Parathyroid adenoma (tissue), 2 donors: ENCODE measurements at regions not wholly inside any gene's neighbourhood (a gene's known extent, or its start where the extent isn't known, plus 50 kb on each side); places are given as distances from the start of the nearest gene placed in this dataset.
"Not testable (repeated sequence)": the region's sequence is repeated elsewhere in the genome, so short reads cannot be mapped to it uniquely, and the experiment has no call there.

Experiments used
- H2AFZ ChIP-seq: fragments of 300-600 bp; sonication (generic); one replicate; pipeline ENCODE4 v1.7.0; 2017; ENCODE audit warnings: antibody characterized with exemption, mild to moderate bottlenecking
- H3K27ac ChIP-seq: fragments of 300-600 bp; sonication (generic); one replicate; pipeline ENCODE4 v1.7.0; 2017
- H3K27me3 ChIP-seq: fragments of 300-600 bp; sonication (generic); one replicate; pipeline ENCODE4 v1.7.0; 2017; ENCODE audit warnings: low read length; ENCODE audit not compliant: control insufficient read depth, insufficient read depth
- H3K36me3 ChIP-seq: fragments of 300-600 bp; sonication (generic); one replicate; pipeline ENCODE4 v1.7.0; 2017; ENCODE audit warnings: low read length; ENCODE audit not compliant: control insufficient read depth, insufficient read depth
- H3K4me1 ChIP-seq: fragments of 300-600 bp; sonication (generic); one replicate; pipeline ENCODE4 v1.7.0; 2017; ENCODE audit warnings: control low read depth
- H3K4me2 ChIP-seq: fragments of 300-600 bp; sonication (generic); one replicate; pipeline ENCODE4 v1.7.0; 2017; ENCODE audit warnings: low read length
- H3K4me3 ChIP-seq: fragments of 300-600 bp; sonication (generic); one replicate; pipeline ENCODE4 v1.7.0; 2017; ENCODE audit warnings: low read depth, low read length
- H3K79me2 ChIP-seq: fragments of 300-600 bp; sonication (generic); one replicate; pipeline ENCODE4 v1.7.0; 2017; ENCODE audit warnings: control low read depth
- H3K9ac ChIP-seq: fragments of 300-600 bp; sonication (generic); one replicate; pipeline ENCODE4 v1.7.0; 2017; ENCODE audit warnings: mild to moderate bottlenecking
- H3K9me3 ChIP-seq: fragments of 300-600 bp; sonication (generic); one replicate; pipeline ENCODE4 v1.7.0; 2017; ENCODE audit warnings: low read length; ENCODE audit not compliant: control insufficient read depth
- TF ChIP-seq, protein P1 (sequence below): fragments of 300-600 bp; sonication (generic); IDR thresholded peaks from one replicate; pipeline ENCODE4 v1.7.0; 2017; ENCODE audit warnings: antibody characterized with exemption, mild to moderate bottlenecking
- donor health status: primary hyperparathyroidism.

DNA sequence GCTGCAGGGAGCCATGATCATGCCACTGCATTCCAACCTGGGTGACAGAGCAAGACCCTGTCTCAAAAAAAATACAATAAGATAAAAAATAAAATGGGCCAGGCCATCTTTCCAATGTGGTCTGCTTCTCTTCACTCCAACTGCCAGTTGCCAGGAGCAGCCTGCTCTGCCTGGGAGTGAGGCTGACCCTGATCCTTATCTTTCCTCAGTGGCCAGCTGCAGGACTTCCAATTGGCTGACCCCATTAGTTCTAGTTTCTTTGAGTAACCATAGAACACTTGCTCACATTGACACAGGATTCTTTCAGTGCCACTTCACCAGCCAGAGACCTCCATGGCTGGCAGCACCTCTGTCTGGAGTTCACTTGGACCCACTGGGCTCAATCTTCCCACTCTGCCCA is 258.6 kb downstream of the MID1IP1 start:
- Histone ChIP-seq H3K4me1 (no peaks in the 10 kb centered on the region), H2AFZ (no peak overlapping the region), H3K36me3 (no peaks in the 10 kb centered on the region), H3K4me2 (no peak overlapping the region), H3K27ac (no peak overlapping the region), H3K9me3 (no peaks in the 10 kb centered on the region), H3K4me3 (no peak overlapping the region), H3K9ac (no peak overlapping the region), H3K79me2 (no peaks in the 10 kb centered on the region), H3K27me3 (no peaks in the 10 kb centered on the region)
- TF ChIP-seq, protein P1, sequence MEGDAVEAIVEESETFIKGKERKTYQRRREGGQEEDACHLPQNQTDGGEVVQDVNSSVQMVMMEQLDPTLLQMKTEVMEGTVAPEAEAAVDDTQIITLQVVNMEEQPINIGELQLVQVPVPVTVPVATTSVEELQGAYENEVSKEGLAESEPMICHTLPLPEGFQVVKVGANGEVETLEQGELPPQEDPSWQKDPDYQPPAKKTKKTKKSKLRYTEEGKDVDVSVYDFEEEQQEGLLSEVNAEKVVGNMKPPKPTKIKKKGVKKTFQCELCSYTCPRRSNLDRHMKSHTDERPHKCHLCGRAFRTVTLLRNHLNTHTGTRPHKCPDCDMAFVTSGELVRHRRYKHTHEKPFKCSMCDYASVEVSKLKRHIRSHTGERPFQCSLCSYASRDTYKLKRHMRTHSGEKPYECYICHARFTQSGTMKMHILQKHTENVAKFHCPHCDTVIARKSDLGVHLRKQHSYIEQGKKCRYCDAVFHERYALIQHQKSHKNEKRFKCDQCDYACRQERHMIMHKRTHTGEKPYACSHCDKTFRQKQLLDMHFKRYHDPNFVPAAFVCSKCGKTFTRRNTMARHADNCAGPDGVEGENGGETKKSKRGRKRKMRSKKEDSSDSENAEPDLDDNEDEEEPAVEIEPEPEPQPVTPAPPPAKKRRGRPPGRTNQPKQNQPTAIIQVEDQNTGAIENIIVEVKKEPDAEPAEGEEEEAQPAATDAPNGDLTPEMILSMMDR, result no peak

DNA sequence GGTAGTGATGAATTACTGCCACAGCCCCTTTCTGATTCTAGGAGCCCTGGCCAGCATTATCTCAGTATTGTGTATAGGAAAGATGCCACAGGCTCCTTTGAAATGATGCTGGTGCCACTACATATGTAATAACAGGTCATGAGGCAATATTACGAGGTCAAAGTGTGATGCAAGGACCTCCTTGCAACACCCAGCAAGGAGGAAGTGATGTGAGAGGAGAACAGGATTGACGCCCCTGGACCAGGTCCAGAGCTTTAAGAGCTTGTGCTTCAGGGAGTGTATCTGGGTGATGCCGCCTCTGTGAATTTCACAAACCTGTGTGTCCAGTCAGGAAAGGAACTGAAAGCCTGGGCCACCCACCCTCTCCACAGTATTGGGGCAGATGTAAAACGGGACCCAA is 261.8 kb downstream of the MID1IP1 start:
- no peak overlapping the region for H3K27ac ChIP-seq
- H3K79me2 ChIP-seq, result no peaks in the 10 kb centered on the region
- H3K4me3 ChIP-seq, result no peak overlapping the region

DNA sequence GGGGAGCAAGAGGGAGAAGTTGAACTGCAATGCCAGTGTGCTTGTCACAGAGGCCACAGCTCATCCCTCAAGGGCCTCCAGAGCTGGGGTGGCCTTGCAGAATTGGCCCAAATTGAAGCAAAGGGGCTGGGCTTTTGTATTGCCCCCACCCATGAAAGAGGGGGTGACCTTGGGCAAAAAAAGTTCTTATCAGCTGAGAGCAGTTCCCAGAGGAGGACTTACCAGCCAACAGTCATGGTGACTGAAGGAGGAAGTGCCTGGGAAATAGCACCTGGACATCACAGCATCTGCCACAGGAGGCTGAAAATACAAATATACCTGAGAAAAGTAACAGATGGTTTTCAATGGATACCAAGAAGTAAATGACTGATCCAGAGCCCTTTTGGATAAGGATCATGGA is 262.4 kb downstream of the MID1IP1 start:
- no peak overlapping the region for H3K4me2 ChIP-seq
- no peak overlapping the region for H3K9ac ChIP-seq
- H3K79me2 ChIP-seq, result no peaks in the 10 kb centered on the region
- H3K4me3 ChIP-seq, result no peak overlapping the region
- H2AFZ ChIP-seq, result no peak overlapping the region
- H3K27me3 ChIP-seq, result no peaks in the 10 kb centered on the region
- TF ChIP-seq, protein P1, result no peak
- no peaks in the 10 kb centered on the region for H3K9me3 ChIP-seq
- H3K27ac ChIP-seq, result no peak overlapping the region
- no peaks in the 10 kb centered on the region for H3K36me3 ChIP-seq
- H3K4me1 ChIP-seq, result no peaks in the 10 kb centered on the region

More for the DNA sequence above, 261.8 kb downstream of the MID1IP1 start:
- H3K9me3 ChIP-seq, result no peaks in the 10 kb centered on the region
- H3K36me3 ChIP-seq, result no peaks in the 10 kb centered on the region
- TF ChIP-seq, protein P1, result no peak
- H3K9ac ChIP-seq, result no peak overlapping the region
- H3K4me1 ChIP-seq, result no peaks in the 10 kb centered on the region
- H3K27me3 ChIP-seq, result no peaks in the 10 kb centered on the region
- no peak overlapping the region for H3K4me2 ChIP-seq
- no peak overlapping the region for H2AFZ ChIP-seq

DNA sequence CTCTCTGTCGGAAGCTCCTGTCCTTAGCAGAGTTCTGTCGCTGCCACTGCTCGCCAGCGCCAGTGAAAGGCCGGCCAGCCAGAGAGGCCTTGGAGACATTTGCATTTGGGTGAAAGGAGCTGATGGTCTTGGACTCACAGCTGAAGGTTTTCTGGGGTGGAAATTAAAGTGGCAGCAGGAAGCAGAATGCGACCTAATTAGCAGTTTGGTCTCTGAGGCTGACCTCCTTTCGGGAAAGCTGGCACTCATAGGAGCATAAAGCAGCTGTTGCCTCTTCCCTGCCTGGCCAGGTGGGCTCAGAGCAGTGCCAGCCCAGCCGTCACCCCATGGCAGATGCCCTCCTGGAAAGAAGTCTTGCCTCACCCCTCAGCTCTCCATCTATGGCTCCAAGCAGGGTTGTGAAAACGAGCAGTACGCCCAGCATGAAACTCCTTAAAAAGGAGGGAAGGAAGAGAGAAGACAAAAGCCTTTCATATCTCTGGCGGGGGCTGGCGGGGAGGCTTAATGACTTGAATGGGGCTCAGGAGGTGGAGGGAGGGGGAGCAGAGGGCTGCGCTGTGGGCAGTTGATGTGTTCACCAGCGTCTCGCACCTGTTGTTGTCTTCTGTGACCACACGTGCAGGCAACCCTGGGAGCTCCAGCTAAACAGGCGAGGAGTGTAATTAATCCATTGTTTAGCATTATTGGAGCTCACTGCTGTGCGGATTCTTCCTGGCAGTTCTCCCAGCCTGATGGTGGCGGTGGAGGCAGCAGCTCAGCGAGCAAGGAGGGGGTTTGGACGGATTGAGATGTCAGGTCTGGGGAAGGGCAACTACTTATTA is 264.0 kb downstream of the MID1IP1 start:
- H3K27me3 ChIP-seq, result no peaks in the 10 kb centered on the region
- no peak overlapping the region for H3K4me3 ChIP-seq
- H3K36me3 ChIP-seq, result no peaks in the 10 kb centered on the region
- H3K27ac ChIP-seq, result no peak overlapping the region
- no peaks in the 10 kb centered on the region for H3K4me1 ChIP-seq
- no peak overlapping the region for H3K4me2 ChIP-seq
- no peak overlapping the region for H2AFZ ChIP-seq
- TF ChIP-seq, protein P1, result no peak
- H3K9me3 ChIP-seq, result no peaks in the 10 kb centered on the region
- H3K9ac ChIP-seq, result no peak overlapping the region
- H3K79me2 ChIP-seq, result no peaks in the 10 kb centered on the region

DNA sequence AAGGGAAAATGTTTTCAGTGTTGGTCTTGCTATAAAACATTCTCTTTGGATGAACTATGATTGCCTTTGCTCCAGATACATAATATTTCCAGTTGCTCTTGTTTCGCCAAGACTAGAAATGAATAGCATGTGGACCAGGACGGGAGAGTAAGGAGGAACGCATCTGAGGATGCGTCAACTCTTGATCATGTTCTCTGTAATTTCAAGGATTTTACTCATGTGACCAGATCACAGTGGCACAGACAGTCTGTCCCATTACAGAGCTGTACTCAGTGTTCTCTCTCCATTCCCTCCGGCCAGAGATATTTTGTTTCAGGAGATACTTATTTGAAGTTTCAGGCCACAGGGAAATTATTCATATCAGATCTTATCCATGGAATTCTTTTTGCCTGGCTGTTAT is 266.6 kb downstream of the MID1IP1 start:
- no peaks in the 10 kb centered on the region for H3K4me1 ChIP-seq
- no peak overlapping the region for H3K9ac ChIP-seq
- no peak overlapping the region for H2AFZ ChIP-seq
- no peaks in the 10 kb centered on the region for H3K79me2 ChIP-seq
- TF ChIP-seq, protein P1, result no peak
- no peaks in the 10 kb centered on the region for H3K36me3 ChIP-seq
- no peaks in the 10 kb centered on the region for H3K9me3 ChIP-seq
- H3K4me3 ChIP-seq, result no peak overlapping the region
- no peak overlapping the region for H3K4me2 ChIP-seq
- no peaks in the 10 kb centered on the region for H3K27me3 ChIP-seq
- no peak overlapping the region for H3K27ac ChIP-seq

DNA sequence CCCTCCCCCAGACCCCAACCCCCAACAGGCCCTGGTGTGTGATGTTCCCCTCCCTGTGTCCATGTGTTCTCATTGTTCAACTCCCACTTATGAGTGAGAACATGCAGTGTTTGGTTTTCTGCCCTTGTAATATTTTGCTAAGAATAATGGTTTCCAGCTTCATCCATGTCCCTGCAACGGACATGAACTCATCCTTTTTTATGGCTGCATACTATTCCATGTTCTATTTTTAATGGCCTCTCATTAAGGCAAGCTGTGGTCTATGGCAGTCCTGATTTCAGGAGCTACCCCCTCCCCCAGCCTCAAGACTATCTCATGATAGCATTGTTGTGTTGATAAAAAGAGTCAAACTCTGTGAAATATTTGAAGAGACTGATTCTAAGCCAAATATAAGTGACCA is 267.4 kb downstream of the MID1IP1 start:
- not testable (repeated sequence) for H3K4me1 ChIP-seq, H3K4me3 ChIP-seq, H3K9me3 ChIP-seq, H3K4me2 ChIP-seq, H3K9ac ChIP-seq, H3K79me2 ChIP-seq, H2AFZ ChIP-seq, H3K27ac ChIP-seq, H3K36me3 ChIP-seq, H3K27me3 ChIP-seq
